8988T (cell line): ENCODE measurements at regions not wholly inside any gene's neighbourhood (a gene's known extent, or its start where the extent isn't known, plus 50 kb on each side); places are given as distances from the start of the nearest gene placed in this dataset.
"Not testable (repeated sequence)": the region's sequence is repeated elsewhere in the genome, so short reads cannot be mapped to it uniquely, and the experiment has no call there.

Source experiments
- DNase-seq: peaks from one replicate; pipeline ENCODE4 v3.0.0; 2011

DNA sequence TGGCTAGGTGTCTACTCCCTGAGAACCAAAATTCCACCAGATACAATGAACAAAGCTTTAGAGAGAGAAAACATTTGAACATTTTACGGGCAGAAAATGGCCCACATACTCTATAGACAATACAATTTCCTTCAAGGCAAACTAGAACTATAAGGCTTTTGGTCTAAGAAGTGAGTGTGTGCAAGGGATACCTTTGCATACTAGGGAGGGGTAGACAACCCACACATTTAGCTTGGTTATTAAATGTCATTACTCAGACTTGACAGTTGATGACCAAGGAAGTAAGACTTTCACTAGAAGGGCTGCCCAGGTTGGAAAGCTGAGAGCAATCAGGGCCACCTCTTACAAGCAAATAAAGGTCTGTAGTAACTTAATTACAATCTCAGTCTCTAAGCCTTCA, 64.0 kb upstream of the PLEKHM1 start:
- DNase-seq = not testable (repeated sequence)

DNA sequence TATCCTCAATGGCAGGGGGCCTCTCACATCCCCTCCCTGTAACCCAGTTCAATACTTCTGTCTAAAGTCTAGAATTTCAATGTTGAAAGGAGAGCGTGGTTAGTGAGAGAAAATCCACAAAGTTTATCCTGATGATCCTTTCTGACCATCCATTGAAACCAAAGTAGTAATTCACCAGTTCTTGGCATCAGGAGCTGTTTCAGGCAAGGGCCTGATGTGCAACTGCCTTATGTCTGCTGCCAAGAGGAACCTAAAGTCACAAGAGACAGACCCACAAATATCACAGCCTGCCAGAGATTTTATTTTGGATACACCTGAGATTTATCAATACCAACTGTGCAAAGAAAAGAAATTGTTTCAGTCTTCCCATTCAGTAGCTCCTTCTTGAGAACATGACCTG, 68.3 kb upstream of the PLEKHM1 start:
- DNase-seq = not testable (repeated sequence)

DNA sequence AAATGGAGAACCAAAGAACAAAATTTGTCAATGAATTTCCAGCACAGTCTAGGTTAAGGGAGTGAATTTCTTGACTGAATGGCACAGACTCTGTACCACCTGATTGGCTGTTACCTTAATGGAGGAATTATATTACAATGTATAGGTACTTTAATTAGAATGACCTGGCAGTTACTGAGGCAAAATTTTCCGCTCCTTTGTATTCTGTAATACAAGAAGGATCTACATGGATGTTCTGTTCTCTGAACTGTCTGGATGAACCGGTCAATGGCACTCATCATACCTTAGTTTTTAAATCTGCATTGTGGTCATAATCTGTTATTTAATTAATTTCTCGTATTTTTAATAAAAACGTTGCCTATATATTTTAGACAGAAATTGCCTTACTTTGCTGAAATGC, 72.3 kb upstream of the PLEKHM1 start:
- not testable (repeated sequence) for DNase-seq

DNA sequence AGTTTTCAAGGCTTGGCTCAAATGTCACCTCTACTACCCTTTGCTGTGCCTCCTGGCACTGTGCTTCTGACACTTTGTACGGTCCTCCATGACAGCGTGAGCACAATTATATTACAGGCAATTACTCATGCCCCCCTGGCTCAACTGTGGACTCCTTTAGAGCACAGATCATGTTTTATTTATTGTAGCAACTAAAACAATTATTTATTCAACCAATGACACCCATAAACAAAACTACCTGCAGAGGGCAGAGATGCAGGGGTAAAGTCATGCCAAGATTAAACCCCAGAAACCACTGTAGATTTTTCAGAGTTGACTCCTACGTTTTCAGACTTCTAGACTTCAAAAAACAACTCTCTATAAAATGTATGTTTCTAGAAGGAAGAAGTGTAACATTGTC, 72.8 kb upstream of the PLEKHM1 start:
- not testable (repeated sequence) for DNase-seq

DNA sequence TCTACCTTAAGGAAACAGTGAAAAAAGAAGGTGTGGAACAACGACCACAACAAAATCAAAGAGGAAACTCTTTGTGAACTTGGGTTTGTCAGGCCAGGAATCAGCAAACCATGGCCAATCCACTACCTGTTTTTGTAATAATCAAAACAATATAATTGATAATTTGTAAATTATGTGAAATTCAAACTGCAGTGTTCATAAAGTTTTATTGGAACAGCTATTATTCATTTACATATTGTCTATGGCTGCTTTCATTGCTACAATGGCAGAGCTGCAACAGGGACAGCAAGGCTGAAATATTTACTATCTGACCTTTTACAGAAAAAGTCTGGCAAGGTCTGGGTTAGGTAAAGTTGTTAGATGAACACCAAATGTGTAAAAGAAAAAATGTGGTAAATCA, 77.8 kb upstream of the PLEKHM1 start:
- not testable (repeated sequence) for DNase-seq

DNA sequence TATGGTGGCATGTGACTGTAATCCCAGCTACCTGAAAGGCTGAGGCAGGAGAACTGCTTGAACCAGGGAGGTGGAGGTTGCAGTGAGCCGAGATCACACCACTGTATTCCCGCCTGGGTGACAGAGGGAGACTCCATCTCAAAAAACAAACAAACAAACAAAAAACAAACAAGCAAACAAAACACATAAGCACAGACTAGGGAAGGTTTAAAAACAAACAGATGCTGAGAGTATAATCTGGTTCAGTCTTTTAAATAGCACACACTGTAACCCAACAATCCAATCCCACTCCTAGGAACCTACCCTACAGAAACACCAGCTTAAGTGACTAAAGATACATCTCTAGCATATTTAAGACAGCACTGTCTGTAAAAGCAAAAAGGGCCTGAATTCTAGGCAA, 82.8 kb upstream of the PLEKHM1 start:
- DNase-seq = not testable (repeated sequence)

DNA sequence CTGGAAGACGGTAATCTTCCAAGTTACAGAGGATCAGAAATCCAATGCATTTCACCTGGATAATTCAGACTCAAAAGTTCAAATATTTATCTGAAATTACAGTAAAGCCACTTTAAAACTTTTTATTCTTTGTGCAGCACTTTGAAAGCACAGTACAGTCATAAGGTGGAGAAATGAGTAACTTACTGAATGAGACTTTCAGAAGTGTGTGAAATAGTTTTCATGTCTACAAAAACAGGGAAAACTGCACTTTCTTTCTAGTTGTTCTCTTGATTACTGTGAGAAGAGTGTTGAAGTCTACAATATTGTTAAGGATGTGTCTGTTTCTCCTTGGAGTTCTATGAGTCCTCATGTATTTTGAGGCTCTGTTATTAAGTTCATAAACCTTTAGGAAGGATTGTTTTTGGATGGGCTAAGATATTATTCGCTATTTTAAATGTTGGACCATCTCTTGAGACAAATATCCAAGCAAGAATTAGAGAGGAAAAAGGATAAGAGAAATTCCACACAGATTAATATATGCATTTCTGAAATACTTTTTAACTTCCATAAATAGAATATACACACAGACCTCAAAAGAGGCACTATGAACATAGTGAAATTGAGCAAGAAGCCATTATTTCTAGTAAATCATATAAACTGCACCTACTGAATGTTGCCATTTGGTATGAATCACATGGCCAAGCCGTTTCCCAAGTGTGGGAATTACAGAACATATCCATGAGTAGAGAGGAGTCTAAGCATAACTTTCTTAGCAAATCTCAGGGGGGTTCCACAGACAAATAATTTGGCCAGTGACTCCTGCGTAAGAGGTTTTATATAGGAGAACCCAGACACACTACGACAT, 83.6 kb upstream of the PLEKHM1 start:
- DNase-seq = no peak

DNA sequence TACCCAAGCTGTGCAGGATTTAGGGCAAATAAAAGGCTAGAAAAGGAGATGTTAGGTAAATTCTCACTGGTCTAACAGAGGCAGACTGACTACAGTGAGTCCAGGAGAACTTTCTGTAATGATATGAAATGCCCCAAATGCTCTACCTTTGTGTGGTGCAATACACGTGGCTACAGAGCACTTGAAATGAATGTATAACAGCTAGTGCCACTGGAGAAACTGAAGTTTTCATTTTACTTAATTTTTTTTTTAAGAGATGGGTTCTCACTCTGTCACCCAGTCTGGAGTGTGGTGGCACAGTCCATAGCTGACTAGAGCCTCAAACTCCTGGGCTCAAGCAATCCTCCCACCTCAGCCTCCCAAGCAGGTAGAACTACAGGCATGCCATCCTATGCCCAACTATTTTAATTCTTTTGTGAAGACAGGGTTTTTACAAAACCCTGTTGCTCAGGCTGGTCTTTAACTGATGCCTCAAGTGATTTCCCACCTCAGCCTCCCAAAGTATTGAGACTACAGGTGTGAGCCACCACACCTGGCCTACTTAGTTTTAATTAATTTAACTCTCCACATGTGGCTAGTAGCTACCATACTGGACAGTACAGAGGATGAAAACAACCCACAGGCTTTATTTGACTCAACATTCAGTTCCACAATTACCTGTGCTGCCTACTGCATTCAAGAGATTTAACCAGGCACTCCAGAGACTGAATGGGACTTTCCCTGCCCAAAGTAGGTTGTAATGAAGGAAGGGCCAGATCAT, 84.8 kb upstream of the PLEKHM1 start:
- no peak for DNase-seq

DNA sequence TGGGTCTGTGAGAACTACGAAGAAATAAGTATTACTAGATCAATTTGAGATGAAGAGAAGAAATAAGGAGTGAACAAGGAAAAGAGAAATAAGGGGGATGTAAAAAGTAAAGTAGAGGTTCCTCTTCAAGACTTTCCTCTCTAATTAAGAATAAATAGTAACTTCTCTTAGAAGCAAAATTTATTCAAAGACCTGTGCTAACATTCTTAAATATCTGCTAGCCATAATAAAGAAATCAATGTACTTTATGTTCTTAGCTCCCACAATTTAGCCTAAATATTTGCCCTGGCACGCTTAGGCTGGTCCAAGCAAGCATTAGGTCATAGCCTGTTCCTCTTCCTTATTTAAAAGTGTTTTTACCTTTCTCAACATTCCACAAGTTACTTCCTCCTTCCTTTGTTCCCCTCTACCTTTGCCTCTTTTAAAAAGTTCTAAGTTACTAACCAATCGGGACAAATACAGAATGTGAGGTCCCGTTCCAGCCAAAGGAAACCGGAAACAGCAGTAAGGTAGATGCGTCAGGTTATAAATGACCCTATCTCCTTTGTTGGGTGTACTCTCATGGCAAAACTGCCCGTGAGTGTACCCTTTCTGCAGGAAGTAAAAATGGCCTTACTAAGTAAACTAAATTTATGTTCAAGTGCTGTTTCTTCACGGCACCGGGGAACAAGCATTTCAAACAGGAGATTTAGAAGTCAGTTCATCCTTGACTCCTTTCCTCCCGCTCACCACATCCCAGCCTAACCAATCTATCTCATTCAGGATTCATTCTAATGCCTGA, 86.2 kb upstream of the PLEKHM1 start:
- DNase-seq = not testable (repeated sequence)

DNA sequence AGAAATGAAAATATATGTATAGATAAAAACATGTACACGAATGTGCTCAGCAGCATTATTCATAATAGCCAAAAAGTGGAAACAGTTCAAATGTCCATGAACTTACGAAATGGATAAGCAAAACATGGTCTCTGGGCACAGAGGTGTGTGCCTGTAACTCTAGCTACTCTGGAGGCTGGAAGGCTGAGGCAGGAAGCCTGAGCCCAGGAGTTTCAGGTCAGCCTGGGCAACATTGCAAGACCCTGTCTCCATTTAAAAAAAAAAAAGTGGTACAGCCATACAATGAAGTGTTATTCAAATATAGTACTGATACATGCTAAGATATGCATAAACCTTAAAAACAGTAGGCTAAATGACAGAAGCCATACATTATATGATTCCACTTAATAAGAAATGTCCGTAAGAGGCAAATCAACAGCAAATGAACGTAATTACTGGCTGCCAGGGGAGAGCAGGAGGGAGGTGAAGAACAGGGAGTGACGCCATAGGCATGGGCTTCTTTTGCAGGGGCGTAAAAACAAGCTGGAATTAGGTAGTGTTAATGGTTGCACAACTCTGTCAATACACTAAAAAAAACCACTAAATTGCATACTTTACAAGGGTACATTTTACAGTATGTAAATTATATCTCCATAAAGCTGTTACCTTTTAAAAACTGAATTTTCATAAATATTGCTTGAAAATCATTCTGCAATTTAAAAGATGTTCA, 87.2 kb upstream of the PLEKHM1 start:
- no peak for DNase-seq

DNA sequence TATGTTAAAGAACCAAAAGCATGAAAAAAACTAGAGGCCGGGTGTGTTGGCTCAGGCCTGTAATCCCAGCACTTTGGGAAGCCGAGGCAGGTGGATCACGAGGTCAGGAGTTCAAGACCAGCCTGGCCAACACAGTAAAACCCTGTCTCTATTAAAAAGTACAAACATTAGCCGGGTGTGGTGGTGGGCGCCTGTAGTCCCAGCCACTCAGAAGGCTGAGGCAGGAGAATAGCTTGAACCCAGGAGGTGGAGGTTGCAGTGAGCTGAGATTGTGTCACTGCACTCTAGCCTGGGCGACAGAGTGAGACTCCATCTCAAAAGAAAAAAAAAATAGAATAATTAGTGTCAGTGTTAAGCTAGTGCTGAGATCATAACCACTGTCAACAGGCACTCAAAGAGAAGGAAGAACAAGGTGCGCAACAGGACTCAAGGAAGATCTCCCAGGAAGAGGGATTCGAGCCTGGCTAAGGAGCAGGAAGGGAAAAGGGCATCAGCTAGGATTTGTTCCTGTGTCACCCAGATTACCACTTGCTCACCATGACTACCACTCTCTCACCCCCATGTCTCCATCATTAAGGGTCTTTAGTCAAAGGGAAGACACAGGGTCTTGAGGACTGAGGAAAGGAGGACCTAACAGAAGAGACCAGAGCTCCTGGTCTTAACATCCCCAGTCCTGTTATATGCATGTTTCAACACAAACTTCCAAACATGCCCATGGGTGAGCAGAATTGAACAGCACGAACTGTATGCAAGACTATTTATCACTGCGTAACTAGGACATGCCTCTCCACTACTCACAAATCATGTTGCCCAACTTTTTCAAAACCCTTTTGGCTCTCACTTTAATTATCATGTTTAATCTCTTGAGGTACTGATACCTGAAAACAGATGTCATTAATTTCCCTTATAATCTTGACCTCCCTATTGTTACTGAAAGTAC, 88.3 kb upstream of the PLEKHM1 start:
- no peak for DNase-seq

DNA sequence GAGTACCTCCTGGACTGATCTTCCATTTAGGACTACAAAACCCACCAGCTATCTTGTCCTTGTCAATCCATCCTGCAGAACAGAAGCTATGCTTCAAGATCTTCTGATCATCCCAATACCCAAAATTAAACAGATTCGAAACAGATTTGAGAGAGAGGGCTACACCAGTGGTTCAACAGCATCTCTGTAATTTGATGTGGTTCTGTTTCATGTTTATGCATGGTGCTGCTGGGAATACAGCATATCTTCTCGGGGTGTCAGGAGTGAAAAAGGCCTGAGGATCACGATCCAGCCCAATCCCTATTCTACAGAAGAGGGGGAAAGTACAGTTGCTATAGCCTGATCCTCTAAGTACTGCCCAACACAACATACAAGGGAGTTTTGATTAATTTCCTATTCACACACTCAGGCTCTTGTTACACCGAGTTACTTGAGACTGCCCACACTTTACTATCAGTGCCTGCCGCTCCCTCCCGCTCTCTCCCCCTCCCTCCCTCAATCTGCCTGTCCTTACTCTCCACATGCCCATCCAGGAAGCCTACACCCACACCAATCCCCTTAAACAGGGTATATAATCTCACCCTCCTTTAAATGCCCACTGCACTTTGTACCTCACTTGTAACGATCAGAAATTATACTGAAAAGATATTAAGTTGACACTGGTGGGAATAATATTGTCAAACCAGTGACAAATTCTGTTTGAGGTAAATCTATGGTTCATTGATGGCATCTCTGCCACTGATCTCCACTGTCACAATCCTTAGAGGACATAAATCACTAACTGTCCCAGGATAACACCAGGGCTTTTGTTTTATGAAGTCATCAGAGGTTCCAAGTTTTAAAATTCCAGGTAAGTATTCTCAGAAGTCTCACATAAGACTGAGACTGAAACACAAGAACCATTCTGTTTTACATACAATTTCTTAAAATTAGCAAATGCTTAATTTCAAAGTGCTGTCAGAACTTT, 89.3 kb upstream of the PLEKHM1 start:
- no peak for DNase-seq

DNA sequence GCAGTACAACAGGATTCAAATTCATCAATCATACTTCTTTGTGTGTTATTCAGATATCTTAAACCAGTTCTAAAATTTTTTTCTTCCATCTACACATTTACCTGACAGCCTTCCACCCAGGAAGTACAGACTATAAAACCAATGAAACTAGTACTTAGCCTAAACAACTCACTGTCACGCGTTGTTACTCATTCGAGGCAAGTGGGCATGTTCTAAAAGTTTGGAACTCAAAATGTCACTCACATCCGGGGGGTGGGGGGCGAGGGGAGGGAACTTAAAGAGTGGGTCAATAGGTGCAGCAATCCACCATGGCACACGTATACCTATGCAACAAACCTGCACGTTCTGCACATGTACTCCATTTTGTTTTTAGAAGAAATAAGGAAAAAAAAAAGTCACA, 90.4 kb upstream of the PLEKHM1 start:
- no peak for DNase-seq

DNA sequence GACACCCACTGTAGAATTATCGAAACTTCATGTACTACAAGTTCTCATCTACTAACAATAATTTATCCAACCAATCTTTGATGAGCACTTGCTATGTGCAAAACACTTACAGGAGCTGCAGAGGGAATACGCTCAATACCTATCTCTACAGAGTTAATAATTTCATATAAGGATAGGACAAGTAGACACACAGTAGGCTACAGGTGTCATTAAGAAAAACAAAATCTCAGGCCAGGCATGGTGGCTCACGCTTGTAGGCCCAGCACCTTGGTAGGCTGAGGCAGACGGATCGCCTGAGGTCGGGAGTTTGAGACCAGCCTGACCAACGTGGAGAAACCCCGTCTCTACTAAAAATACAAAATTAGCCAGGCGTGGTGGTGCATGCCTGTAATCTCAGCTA, 91.3 kb upstream of the PLEKHM1 start:
- no peak for DNase-seq

DNA sequence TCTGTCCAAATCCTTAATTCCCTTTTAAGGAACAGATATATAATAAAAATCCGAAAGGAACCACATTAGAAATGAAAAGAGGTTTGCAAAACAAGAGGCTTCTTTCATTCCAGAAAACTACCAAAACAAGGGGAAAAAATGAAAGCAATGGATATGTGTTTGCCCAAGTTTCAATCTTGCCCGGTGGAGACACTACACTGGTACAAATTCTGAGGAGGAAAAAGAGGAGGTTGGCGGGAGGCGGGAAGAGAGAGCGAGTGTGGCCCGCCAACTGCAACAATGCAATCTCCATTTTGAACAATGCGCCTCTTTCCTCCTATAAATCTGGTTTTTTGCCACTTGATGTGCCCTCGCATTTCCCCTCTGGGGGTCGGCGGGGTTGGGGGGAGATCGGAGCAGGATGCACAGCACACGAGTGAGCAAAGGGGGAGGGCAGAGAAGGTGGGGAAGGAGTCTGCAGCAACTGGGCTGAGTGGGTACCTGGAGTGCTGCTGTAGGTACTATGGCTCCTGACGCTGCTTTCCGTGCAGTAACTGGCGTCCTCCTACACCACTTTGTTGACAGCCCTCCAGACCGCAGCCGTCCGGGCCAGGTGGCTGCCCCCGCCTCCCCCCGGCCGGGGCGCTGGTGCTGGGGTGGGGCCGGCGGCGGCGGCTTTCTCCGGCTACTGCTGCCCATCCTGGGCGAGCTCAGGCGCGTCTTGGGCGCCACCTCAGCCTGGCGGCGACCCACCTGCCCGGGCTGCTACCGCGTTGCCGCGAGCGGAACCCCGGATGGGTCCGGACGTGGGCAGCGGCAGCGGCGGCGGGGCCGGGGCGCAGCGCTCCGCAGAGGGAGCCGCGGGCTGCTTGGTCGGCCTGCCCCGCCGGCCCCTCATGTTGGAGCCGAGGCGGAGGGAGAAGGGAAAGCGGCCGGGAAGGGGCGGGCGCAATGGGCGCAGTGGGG, 93.8 kb upstream of the PLEKHM1 start:
- peak; percentile 33 for DNase-seq

DNA sequence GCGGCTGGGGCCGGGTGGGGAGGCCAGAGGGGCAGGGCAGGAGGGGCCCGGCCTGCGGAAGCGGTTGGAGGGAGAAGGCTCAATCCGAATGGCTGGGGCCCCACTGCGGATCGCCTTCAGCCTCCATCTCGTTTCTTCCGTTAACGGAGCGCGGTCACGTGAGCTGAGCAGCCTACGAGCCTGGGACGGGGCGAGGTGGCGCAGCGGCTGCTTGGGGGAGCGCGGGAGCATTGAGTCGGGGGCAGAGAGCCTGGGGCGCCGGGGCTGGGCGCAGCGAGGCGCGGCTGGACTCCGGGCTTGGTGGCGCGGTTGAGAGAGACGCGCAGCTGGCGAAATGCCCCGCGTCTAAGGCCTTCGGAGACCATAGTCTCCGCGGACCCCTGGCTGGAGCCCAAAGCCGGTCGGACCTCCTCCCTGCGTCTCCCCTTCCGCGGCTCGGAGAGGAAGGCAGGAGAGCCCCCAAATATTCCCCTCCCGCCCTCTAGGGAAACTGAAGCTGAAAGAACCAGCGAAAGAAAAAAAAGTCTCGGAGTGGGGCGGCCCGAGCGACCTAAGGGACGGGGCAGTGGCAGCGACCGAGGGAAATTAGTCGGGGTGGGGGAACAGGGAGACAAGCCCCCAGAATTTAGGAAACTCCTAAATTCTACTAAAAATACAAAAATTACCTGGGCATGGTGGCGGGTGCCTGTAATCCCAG, 94.7 kb upstream of the PLEKHM1 start:
- peak; percentile 35 for DNase-seq

DNA sequence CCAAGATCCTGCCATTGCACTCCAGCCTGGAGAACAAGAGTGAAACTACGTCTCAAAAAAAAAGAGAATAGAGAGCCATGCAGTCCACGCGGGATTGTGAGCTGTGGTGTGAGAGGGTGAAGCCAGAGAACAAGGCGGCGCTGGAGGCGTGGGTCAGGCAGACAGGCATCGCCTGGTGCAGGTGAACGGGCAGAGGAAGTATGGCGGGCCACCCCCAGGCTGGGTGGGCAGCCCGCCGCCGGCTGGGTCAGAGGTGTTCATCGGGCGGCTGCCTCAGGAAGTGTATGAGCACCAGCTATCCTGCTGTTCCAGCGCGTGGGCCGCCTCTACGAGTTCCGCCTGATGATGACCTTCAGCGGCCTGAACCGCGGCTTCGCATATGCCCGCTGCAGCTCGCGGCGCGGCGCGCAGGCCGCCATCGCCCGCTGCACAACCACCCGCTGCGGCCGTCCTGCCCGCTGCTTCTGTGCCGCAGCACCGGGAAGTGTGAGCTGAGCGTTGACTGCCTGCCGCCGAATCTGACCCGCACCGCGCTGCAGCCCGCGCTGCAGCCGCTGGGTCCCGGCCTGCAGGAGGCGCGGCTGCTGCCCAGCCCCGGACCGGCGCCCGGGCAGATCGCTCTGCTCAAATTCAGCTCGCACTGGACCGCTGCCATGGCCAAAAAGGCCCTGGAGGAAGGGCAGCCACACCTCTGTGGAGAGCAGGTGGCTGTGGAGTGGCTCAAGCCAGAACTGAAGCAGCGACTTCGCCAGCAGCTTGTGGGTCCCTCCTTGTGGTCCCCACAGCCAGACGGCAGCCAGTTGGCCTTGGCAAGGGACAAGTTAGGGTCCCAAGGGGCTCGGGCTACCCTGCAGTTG, 95.5 kb upstream of the PLEKHM1 start:
- DNase-seq = not testable (repeated sequence)

DNA sequence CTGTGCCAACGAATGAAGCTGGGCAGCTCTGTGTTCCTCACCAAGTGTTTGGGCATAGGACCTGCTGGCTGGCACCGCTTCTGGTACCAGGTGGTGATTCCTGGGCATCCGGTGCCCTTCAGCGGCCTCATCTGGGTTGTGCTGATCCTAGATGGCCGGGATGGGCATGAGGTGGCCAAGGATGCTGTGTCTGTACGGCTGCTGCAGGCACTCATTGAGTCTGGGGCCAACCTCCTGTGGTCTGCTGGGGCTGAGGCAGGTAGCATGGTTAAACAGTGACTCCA, 96.1 kb upstream of the PLEKHM1 start:
- not testable (repeated sequence) for DNase-seq
